ENCODE measurements at regions not wholly inside any gene's neighbourhood (a gene's known extent, or its start where the extent isn't known, plus 50 kb on each side); places are given as distances from the start of the nearest gene placed in this dataset.

GRCh38 chr3:152556731-152557254 lies 278.1 kb upstream of the P2RY1 start:
- no peaks in the 10 kb centered on the region for H3K9me3 ChIP-seq
- DNase-seq (ENCODE audit: low spot score in 2 of 2): peak in 1 of 2 donors; percentile 47
- peak overlapping the region in 3 of 4 donors; percentile 57 to 75 (median 73) for H3K27ac ChIP-seq
- H3K36me3 ChIP-seq: no peaks in the 10 kb centered on the region
- no peaks in the 10 kb centered on the region for H3K27me3 ChIP-seq
- peaks cover 0 to 50% (median 10%) of the 10 kb centered on the region in 4 donors for H3K4me1 ChIP-seq
- TF ChIP-seq POLR2A (IDR thresholded peaks at IDR 0.05) (no peak), EP300 (IDR thresholded peaks at IDR 0.05) (peak; percentile 19 to 81)
- H3K4me3 ChIP-seq: no peak overlapping the region

DNA sequence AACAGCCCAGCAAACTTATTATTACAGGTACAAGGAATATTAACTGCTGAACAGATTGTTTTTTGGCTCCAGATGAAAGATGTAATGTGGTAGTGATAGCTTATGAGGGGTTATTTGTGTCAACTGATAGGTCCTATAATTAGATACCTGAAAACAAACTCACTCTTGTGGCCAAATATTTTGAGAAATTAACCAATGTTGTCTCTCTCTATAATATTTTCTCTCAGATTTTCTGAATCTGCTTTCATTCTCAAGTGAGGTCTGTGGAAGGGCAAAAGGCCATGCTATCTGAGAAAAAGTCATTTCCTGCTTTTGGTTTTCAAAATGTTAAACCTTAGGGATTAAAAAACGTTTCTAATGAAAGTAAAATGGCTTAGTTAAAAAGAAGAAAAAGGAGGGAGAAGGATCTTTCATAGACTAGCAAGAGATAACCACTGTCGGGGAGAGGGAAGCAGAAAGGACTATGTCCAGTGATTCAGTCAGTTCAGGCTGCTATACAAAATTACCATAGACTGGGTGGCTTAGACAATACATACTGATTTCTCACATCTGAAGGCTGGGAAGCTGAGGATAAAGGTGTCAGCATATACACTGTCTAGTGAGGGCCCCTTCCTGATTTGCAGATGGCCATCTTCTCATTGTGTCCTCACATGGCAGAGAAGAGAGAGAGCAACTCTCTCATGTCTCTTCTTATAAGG lies 277.5 kb upstream of the P2RY1 start:
- peak overlapping the region in 3 of 4 donors; percentile 57 to 75 (median 73) for H3K27ac ChIP-seq
- 35 to 41% methylated on average over 2 of the region's 2 CpGs for WGBS, 2 donors
- no peaks in the 10 kb centered on the region for H3K27me3 ChIP-seq
- no peak overlapping the region for H3K4me3 ChIP-seq
- no peaks in the 10 kb centered on the region for H3K36me3 ChIP-seq
- peaks cover 0 to 50% (median 10%) of the 10 kb centered on the region in 4 donors for H3K4me1 ChIP-seq
- H3K9me3 ChIP-seq: no peaks in the 10 kb centered on the region
- no peak for TF ChIP-seq EP300 (IDR thresholded peaks at IDR 0.05)
- TF ChIP-seq POLR2A (IDR thresholded peaks at IDR 0.05): no peak
- TF ChIP-seq, protein P1, sequence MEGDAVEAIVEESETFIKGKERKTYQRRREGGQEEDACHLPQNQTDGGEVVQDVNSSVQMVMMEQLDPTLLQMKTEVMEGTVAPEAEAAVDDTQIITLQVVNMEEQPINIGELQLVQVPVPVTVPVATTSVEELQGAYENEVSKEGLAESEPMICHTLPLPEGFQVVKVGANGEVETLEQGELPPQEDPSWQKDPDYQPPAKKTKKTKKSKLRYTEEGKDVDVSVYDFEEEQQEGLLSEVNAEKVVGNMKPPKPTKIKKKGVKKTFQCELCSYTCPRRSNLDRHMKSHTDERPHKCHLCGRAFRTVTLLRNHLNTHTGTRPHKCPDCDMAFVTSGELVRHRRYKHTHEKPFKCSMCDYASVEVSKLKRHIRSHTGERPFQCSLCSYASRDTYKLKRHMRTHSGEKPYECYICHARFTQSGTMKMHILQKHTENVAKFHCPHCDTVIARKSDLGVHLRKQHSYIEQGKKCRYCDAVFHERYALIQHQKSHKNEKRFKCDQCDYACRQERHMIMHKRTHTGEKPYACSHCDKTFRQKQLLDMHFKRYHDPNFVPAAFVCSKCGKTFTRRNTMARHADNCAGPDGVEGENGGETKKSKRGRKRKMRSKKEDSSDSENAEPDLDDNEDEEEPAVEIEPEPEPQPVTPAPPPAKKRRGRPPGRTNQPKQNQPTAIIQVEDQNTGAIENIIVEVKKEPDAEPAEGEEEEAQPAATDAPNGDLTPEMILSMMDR (IDR thresholded peaks at IDR 0.05): no peak
- DNase-seq (ENCODE audit: low spot score in 2 of 2): no peak

DNA sequence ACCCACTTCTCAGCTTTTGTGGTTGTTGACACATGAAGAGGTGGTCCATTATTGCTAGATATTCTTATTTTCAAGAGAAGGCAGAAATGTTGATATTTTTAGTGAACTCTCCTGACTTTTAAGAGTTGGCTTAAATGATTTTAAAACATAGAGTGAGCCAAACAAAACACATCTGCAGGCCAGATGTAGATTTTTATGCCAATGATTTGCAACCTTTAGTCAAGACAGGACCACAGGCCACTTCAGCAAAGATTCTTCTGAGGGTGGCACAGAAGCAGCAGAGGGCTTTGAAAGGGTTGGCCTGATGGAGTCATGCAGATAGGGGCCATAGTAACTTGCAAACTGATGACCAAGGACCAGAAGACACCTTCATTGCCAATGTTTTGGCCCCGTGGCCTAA lies 276.5 kb upstream of the P2RY1 start:
- WGBS, 2 donors: 73 to 87% methylated on average over 1 of the region's 1 CpG

DNA sequence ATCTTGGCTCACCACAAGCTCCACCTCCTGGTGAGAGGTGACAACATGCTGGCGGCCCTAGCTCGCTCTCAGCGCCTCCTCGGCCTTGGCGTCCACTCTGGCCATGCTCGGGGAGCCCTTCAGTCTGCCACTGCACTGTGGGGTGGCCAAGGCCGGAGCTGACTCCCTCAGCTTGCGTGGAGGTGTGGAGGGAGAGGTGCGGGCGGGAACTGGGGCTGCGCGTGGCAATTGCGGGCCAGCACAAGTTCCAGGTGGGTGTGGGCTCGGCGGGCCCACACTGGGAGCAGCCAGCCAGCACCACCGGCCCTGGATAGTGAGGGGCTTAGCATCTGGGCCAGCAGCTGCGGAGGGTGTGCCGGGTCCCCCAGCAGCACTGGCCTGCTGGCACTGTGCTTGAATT lies 275.7 kb upstream of the P2RY1 start:
- TF ChIP-seq EP300 (IDR thresholded peaks at IDR 0.05) (no peak), POLR2A (IDR thresholded peaks at IDR 0.05) (no peak)
- TF ChIP-seq, protein P1 (IDR thresholded peaks at IDR 0.05): no peak
- Histone ChIP-seq H3K4me3 (no peak overlapping the region), H3K4me1 (peaks cover 0 to 53% (median 10%) of the 10 kb centered on the region in 4 donors), H3K27ac (no peak overlapping the region), H3K27me3 (no peaks in the 10 kb centered on the region), H3K9me3 (no peaks in the 10 kb centered on the region), H3K36me3 (no peaks in the 10 kb centered on the region)
- 94 to 98% methylated on average over 9 to 13 of the region's 18 CpGs for WGBS, 2 donors
- DNase-seq (ENCODE audit: low spot score in 2 of 2): no peak

More for the DNA sequence above, 276.5 kb upstream of the P2RY1 start:
- no peaks in the 10 kb centered on the region for H3K36me3 ChIP-seq
- no peak for DNase-seq (ENCODE audit: low spot score in 2 of 2)
- H3K27me3 ChIP-seq: no peaks in the 10 kb centered on the region
- peaks cover 0 to 50% (median 10%) of the 10 kb centered on the region in 4 donors for H3K4me1 ChIP-seq
- TF ChIP-seq, protein P1 (IDR thresholded peaks at IDR 0.05): no peak
- TF ChIP-seq EP300 (IDR thresholded peaks at IDR 0.05) (peak in 1 of 2 donors; percentile 32), POLR2A (IDR thresholded peaks at IDR 0.05) (no peak)
- no peaks in the 10 kb centered on the region for H3K9me3 ChIP-seq
- peak overlapping the region in 2 of 4 donors; percentile 5 to 13 for H3K27ac ChIP-seq
- H3K4me3 ChIP-seq: no peak overlapping the region

GRCh38 chr3:152564459-152564858 lies 270.5 kb upstream of the P2RY1 start:
- H3K27ac ChIP-seq: peak overlapping the region in 1 of 4 donors; percentile 39
- H3K4me1 ChIP-seq: peaks cover 0 to 8% (median 0%) of the 10 kb centered on the region in 4 donors
- 71 to 75% methylated on average over 1 of the region's 1 CpG for WGBS, 2 donors
- H3K27me3 ChIP-seq: no peaks in the 10 kb centered on the region
- TF ChIP-seq EP300 (IDR thresholded peaks at IDR 0.05): no peak
- TF ChIP-seq, protein P1 (IDR thresholded peaks at IDR 0.05): no peak
- no peak for TF ChIP-seq POLR2A (IDR thresholded peaks at IDR 0.05)
- no peaks in the 10 kb centered on the region for H3K9me3 ChIP-seq
- no peaks in the 10 kb centered on the region for H3K36me3 ChIP-seq
- no peak for DNase-seq (ENCODE audit: low spot score in 2 of 2)
- H3K4me3 ChIP-seq: no peak overlapping the region
